Smooth muscle cell (in vitro differentiated cells): ENCODE measurements at regions not wholly inside any gene's neighbourhood (a gene's known extent, or its start where the extent isn't known, plus 50 kb on each side); places are given as distances from the start of the nearest gene placed in this dataset.

Experiments used
- DNase-seq: peaks from one replicate; lab custom pipeline; 2025; ENCODE audit not compliant: unreplicated experiment; lab: John Stamatoyannopoulos, UW
- H2AFZ ChIP-seq: fragments of 200-600 bp; sonication (generic); 2 replicates; pipeline ENCODE4 v1.6.0; 2016; ENCODE audit warnings: antibody characterized with exemption, low read depth, mild to moderate bottlenecking
- H3F3A ChIP-seq: fragments of 200-600 bp; sonication (generic); 2 replicates; pipeline ENCODE4 v1.6.0; 2017; ENCODE audit warnings: antibody characterized with exemption, low read depth
- H3K27ac ChIP-seq: fragments of 200-600 bp; sonication (generic); 2 replicates; pipeline ENCODE4 v1.5.1; 2016; ENCODE audit warnings: low read depth, mild to moderate bottlenecking
- H3K27me3 ChIP-seq: fragments of 200-600 bp; sonication (generic); 2 replicates; pipeline ENCODE4 v1.6.1; 2016; ENCODE audit warnings: low read depth, mild to moderate bottlenecking
- H3K36me3 ChIP-seq: fragments of 200-600 bp; sonication (generic); 2 replicates; pipeline ENCODE4 v1.5.1; 2016; ENCODE audit warnings: low read depth
- H3K4me1 ChIP-seq: fragments of 200-600 bp; sonication (generic); 2 replicates; pipeline ENCODE4 v1.5.1; 2016; ENCODE audit warnings: low read depth
- H3K4me2 ChIP-seq: fragments of 200-600 bp; sonication (generic); 2 replicates; pipeline ENCODE4 v1.6.0; 2016; ENCODE audit warnings: mild to moderate bottlenecking
- H3K4me3 ChIP-seq: fragments of 200-600 bp; sonication (generic); 2 replicates; pipeline ENCODE4 v1.5.1; 2016; ENCODE audit warnings: mild to moderate bottlenecking
- H3K79me2 ChIP-seq: fragments of 200-600 bp; sonication (generic); 2 replicates; pipeline ENCODE4 v1.6.0; 2016; ENCODE audit warnings: low read depth, mild to moderate bottlenecking
- H3K9ac ChIP-seq: fragments of 200-600 bp; sonication (generic); 2 replicates; pipeline ENCODE4 v1.6.0; 2016; ENCODE audit warnings: low read depth
- H3K9me3 ChIP-seq: fragments of 200-600 bp; sonication (generic); replicated peaks from 2 replicates; pipeline ENCODE4 v1.5.1; 2016; ENCODE audit warnings: low read depth
- H4K20me1 ChIP-seq: fragments of 200-600 bp; sonication (generic); 2 replicates; pipeline ENCODE4 v1.6.0; 2016; ENCODE audit warnings: low read depth
- WGBS: methylation state at CpG from one replicate; pipeline ENCODE4 v1.1.7; 2016; ENCODE audit warnings: low lambda C conversion rate; 5-methylcytosine and 5-hydroxymethylcytosine counted together
- TF ChIP-seq, protein P1 (sequence below): fragments of 200-600 bp; sonication (generic); IDR thresholded peaks from 2 replicates; pipeline ENCODE4 v1.5.1; 2017; ENCODE audit warnings: borderline replicate concordance, mild to moderate bottlenecking, antibody characterized with exemption; ENCODE audit not compliant: insufficient read depth, poor library complexity, severe bottlenecking

GRCh38 chr2:48026865-48027264, 120.6 kb upstream of the FBXO11 start:
- no peak overlapping the region for H3K4me3 ChIP-seq
- H3K4me1 ChIP-seq: no peaks in the 10 kb centered on the region
- TF ChIP-seq, protein P1, sequence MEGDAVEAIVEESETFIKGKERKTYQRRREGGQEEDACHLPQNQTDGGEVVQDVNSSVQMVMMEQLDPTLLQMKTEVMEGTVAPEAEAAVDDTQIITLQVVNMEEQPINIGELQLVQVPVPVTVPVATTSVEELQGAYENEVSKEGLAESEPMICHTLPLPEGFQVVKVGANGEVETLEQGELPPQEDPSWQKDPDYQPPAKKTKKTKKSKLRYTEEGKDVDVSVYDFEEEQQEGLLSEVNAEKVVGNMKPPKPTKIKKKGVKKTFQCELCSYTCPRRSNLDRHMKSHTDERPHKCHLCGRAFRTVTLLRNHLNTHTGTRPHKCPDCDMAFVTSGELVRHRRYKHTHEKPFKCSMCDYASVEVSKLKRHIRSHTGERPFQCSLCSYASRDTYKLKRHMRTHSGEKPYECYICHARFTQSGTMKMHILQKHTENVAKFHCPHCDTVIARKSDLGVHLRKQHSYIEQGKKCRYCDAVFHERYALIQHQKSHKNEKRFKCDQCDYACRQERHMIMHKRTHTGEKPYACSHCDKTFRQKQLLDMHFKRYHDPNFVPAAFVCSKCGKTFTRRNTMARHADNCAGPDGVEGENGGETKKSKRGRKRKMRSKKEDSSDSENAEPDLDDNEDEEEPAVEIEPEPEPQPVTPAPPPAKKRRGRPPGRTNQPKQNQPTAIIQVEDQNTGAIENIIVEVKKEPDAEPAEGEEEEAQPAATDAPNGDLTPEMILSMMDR: no peak
- no peak for DNase-seq
- no peaks in the 10 kb centered on the region for H3K36me3 ChIP-seq
- no peaks in the 10 kb centered on the region for H3F3A ChIP-seq
- H3K9ac ChIP-seq: no peak overlapping the region
- no peak overlapping the region for H3K4me2 ChIP-seq
- H3K27me3 ChIP-seq: no peaks in the 10 kb centered on the region
- H3K9me3 ChIP-seq: no peaks in the 10 kb centered on the region
- no peaks in the 10 kb centered on the region for H4K20me1 ChIP-seq
- no peaks in the 10 kb centered on the region for H3K79me2 ChIP-seq
- 55% methylated on average over 1 of the region's 1 CpG for WGBS
- no peak overlapping the region for H2AFZ ChIP-seq
- no peak overlapping the region for H3K27ac ChIP-seq

DNA sequence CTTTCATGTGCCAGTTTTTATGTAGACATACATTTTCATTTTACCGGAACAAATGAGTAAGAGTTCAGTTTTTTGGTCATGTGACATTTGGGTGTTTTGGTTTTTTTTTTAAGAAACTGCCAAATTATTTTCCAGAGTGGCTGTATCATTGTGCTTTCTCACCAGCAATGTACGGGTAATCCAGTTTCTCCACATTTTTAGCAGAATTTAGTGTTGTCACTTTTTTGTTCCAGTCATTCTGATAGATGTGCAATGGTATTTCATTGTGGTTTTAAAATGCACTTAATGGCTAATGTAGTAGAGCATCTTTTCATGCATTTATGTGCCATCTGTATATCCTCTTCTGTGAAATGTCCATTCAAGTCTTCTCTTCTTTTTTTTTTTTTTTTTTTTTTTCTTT, 126.5 kb upstream of the FBXO11 start:
- H3K4me1 ChIP-seq: no peaks in the 10 kb centered on the region
- H3K9ac ChIP-seq: no peak overlapping the region
- no peak overlapping the region for H3K4me2 ChIP-seq
- H3K27me3 ChIP-seq: no peaks in the 10 kb centered on the region
- no peak overlapping the region for H3K4me3 ChIP-seq
- H3K36me3 ChIP-seq: no peaks in the 10 kb centered on the region
- no peaks in the 10 kb centered on the region for H4K20me1 ChIP-seq
- TF ChIP-seq, protein P1: no peak
- no peaks in the 10 kb centered on the region for H3K9me3 ChIP-seq
- H3K27ac ChIP-seq: no peak overlapping the region
- WGBS: 92% methylated on average over 2 of the region's 2 CpGs
- H3K79me2 ChIP-seq: no peaks in the 10 kb centered on the region
- DNase-seq: no peak
- no peaks in the 10 kb centered on the region for H3F3A ChIP-seq
- H2AFZ ChIP-seq: no peak overlapping the region

DNA sequence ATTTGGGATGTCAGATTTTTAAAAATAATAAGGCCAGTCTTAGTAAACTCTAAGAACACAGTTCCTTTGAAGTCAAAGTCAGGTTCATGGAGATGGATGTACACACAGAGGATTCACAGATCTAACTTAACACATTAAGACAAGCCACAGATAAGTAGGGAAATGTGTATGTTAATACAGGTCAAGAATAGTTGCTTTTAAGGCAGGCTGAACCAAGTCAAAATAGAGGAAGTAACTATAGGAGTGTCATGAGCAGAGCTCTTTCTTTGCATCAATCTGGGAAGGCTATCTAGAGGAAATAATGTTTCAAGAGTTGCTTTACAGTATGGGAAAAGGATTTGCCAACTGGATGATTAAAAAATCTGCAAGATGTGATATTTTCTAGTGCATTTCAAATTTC, 128.0 kb upstream of the FBXO11 start:
- Histone ChIP-seq H3K9me3 (no peaks in the 10 kb centered on the region), H3K27me3 (no peaks in the 10 kb centered on the region), H3K4me1 (no peaks in the 10 kb centered on the region), H4K20me1 (no peaks in the 10 kb centered on the region), H3K36me3 (no peaks in the 10 kb centered on the region), H3K4me2 (no peak overlapping the region), H3F3A (no peaks in the 10 kb centered on the region), H3K27ac (no peak overlapping the region), H3K4me3 (no peak overlapping the region), H3K9ac (no peak overlapping the region), H2AFZ (no peak overlapping the region), H3K79me2 (no peaks in the 10 kb centered on the region)
- DNase-seq: no peak
- TF ChIP-seq, protein P1: no peak

DNA sequence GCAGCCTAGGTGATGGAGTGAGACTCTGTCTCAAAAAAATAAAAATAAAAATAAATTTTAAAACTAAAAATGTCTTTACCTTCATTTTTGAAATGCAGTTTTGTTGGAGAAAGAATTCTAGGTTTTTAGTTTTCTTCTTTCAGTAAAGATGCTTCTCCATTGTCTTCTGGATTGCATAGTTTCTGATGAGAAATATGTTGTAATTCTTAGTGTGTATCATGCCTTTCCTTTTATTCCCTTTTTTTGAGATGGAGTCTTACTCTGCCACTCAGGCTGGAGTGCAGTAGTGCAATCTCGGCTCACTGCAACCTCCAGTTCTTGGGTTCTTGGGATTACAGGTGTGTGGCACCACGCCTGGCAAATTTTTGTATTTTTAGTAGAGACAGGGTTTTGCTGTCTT, 130.0 kb upstream of the FBXO11 start:
- Histone ChIP-seq H3F3A (no peaks in the 10 kb centered on the region), H3K9ac (no peak overlapping the region), H3K9me3 (no peaks in the 10 kb centered on the region), H3K4me3 (no peak overlapping the region), H2AFZ (no peak overlapping the region), H3K36me3 (no peaks in the 10 kb centered on the region), H3K4me1 (no peaks in the 10 kb centered on the region), H3K27ac (no peak overlapping the region), H3K79me2 (no peaks in the 10 kb centered on the region), H3K27me3 (no peaks in the 10 kb centered on the region), H4K20me1 (no peaks in the 10 kb centered on the region), H3K4me2 (no peak overlapping the region)
- TF ChIP-seq, protein P1: no peak
- no peak for DNase-seq
- WGBS: 93% methylated on average over 2 of the region's 2 CpGs
